WTC11 (cell line): ENCODE measurements at regions not wholly inside any gene's neighbourhood (a gene's known extent, or its start where the extent isn't known, plus 50 kb on each side); places are given as distances from the start of the nearest gene placed in this dataset.
A peak's percentile ranks its signal among the peaks of the same experiment; 100 is the strongest.

Experiments used
- ATAC-seq: fragments of 200-7000 bp; cut with Tn5 transposase; 2 replicates; pipeline ENCODE4 v1.10.0; 2021; ENCODE audit warnings: mild to moderate bottlenecking, moderate library complexity
- CTCF ChIA-PET: fragments of 300-600 bp; sonication (Branson Sonifier 250); formaldehyde crosslinking; loops from one replicate; lab custom pipeline; 2021; ENCODE audit warnings: antibody characterized with exemption; lab: Charles Lee
- POLR2A ChIA-PET: fragments of 350-600 bp; sonication (Branson Sonifier 250); formaldehyde crosslinking; loops from one replicate; lab custom pipeline; 2021; ENCODE audit warnings: antibody characterized with exemption; lab: Charles Lee
- DNase-seq: peaks from one replicate; pipeline ENCODE4 v3.0.0; 2021; ENCODE audit warnings: low spot score
- H3K27ac Mint-ChIP-seq: 2 replicates; pipeline ENCODE4 v1.8.0; 2021; ENCODE audit warnings: mixed read lengths
- H3K27me3 Mint-ChIP-seq: 2 replicates; pipeline ENCODE4 v1.8.0; 2021; ENCODE audit warnings: low read depth, mild to moderate bottlenecking, moderate library complexity, mixed read lengths
- H3K36me3 Mint-ChIP-seq: 2 replicates; pipeline ENCODE4 v1.8.0; 2021; ENCODE audit warnings: mixed read lengths
- H3K4me1 Mint-ChIP-seq: 2 replicates; pipeline ENCODE4 v1.8.0; 2022; ENCODE audit warnings: mixed read lengths
- H3K4me3 Mint-ChIP-seq: 2 replicates; pipeline ENCODE4 v1.8.0; 2021; ENCODE audit warnings: mild to moderate bottlenecking, moderate library complexity, mixed read lengths
- H3K9me3 Mint-ChIP-seq: 2 replicates; pipeline ENCODE4 v1.8.0; 2021; ENCODE audit warnings: mixed read lengths
- ARID4B ChIP-seq: sonication (generic); formaldehyde crosslinking; IDR thresholded peaks from 2 replicates; pipeline ENCODE4 v1.8.0; 2023; ENCODE audit warnings: missing genetic modification reagents, mild to moderate bottlenecking, borderline replicate concordance
- CDX4 ChIP-seq: fragments of 250-450 bp; sonication (Bioruptor Pico); IDR thresholded peaks from 2 replicates; pipeline ENCODE4 v1.9.0; 2021; ENCODE audit warnings: moderate library complexity, mild to moderate bottlenecking, inconsistent platforms, borderline replicate concordance
- E2F4 ChIP-seq: sonication (generic); formaldehyde crosslinking; IDR thresholded peaks from 2 replicates; pipeline ENCODE4 v1.8.1; 2022; ENCODE audit warnings: low read depth, mild to moderate bottlenecking, moderate library complexity, missing genetic modification reagents, borderline replicate concordance
- ELF4 ChIP-seq: sonication (generic); formaldehyde crosslinking; IDR thresholded peaks from 2 replicates; pipeline ENCODE4 v1.8.1; 2022; ENCODE audit warnings: low read depth, mild to moderate bottlenecking, moderate library complexity, missing genetic modification reagents
- EMX1 ChIP-seq: fragments of 250-450 bp; sonication (Bioruptor Pico); IDR thresholded peaks from 2 replicates; pipeline ENCODE4 v1.8.0; 2021; ENCODE audit warnings: mild to moderate bottlenecking
- ESRRA ChIP-seq: sonication (generic); formaldehyde crosslinking; IDR thresholded peaks from 2 replicates; pipeline ENCODE4 v1.8.1; 2022; ENCODE audit warnings: mild to moderate bottlenecking, missing genetic modification reagents, borderline replicate concordance
- ETV6 ChIP-seq: sonication (generic); formaldehyde crosslinking; IDR thresholded peaks from 2 replicates; pipeline ENCODE4 v1.8.1; 2022; ENCODE audit warnings: mild to moderate bottlenecking, missing genetic modification reagents
- FOXJ3 ChIP-seq: sonication (generic); formaldehyde crosslinking; IDR thresholded peaks from 2 replicates; pipeline ENCODE4 v1.9.0; 2021; ENCODE audit warnings: missing genetic modification reagents, mild to moderate bottlenecking, borderline replicate concordance
- FOXP4 ChIP-seq: sonication (generic); formaldehyde crosslinking; IDR thresholded peaks from 2 replicates; pipeline ENCODE4 v1.8.0; 2022; ENCODE audit warnings: mild to moderate bottlenecking, missing genetic modification reagents
- GRHL2 ChIP-seq: fragments of 250-450 bp; sonication (Bioruptor Pico); IDR thresholded peaks from 2 replicates; pipeline ENCODE4 v1.8.0; 2022; ENCODE audit warnings: mild to moderate bottlenecking, moderate library complexity; ENCODE audit not compliant: insufficient replicate concordance, severe bottlenecking
- HMGA2 ChIP-seq: fragments of 250-450 bp; sonication (Bioruptor Pico); IDR thresholded peaks from 2 replicates; pipeline ENCODE4 v1.4.0; 2021; ENCODE audit warnings: mild to moderate bottlenecking, moderate library complexity
- JAZF1 ChIP-seq: fragments of 250-450 bp; sonication (Bioruptor Pico); IDR thresholded peaks from 2 replicates; pipeline ENCODE4 v1.9.0; 2021; ENCODE audit warnings: moderate library complexity, mild to moderate bottlenecking, inconsistent platforms
- NFYB ChIP-seq: sonication (generic); formaldehyde crosslinking; conservative IDR thresholded peaks from 2 replicates; pipeline ENCODE4 v1.8.0; 2022; ENCODE audit warnings: low read depth, missing genetic modification reagents
- PRDM15 ChIP-seq: sonication (generic); formaldehyde crosslinking; IDR thresholded peaks from 2 replicates; pipeline ENCODE4 v1.8.0; 2022; ENCODE audit warnings: missing genetic modification reagents
- SOX15 ChIP-seq: fragments of 250-450 bp; sonication (Bioruptor Pico); IDR thresholded peaks from 2 replicates; pipeline ENCODE4 v1.9.0; 2021; ENCODE audit warnings: mild to moderate bottlenecking
- SP1 ChIP-seq: sonication (generic); formaldehyde crosslinking; conservative IDR thresholded peaks from 2 replicates; pipeline ENCODE4 v1.8.1; 2022; ENCODE audit warnings: missing genetic modification reagents
- TEAD4 ChIP-seq: sonication (generic); formaldehyde crosslinking; IDR thresholded peaks from 2 replicates; pipeline ENCODE4 v1.8.0; 2022; ENCODE audit warnings: mild to moderate bottlenecking, missing genetic modification reagents
- ZNF263 ChIP-seq: sonication (generic); formaldehyde crosslinking; IDR thresholded peaks from 2 replicates; pipeline ENCODE4 v1.8.1; 2022; ENCODE audit warnings: low read depth, mild to moderate bottlenecking, moderate library complexity, missing genetic modification reagents
- ZNF317 ChIP-seq: sonication (generic); formaldehyde crosslinking; IDR thresholded peaks from 2 replicates; pipeline ENCODE4 v1.8.1; 2023; ENCODE audit warnings: low read depth, mild to moderate bottlenecking, moderate library complexity, missing genetic modification reagents, borderline replicate concordance
- ZNF396 ChIP-seq: fragments of 250-450 bp; sonication (Bioruptor Pico); IDR thresholded peaks from 2 replicates; pipeline ENCODE4 v1.8.0; 2021; ENCODE audit warnings: mild to moderate bottlenecking, moderate library complexity, borderline replicate concordance
- ZNF423 ChIP-seq: fragments of 250-450 bp; sonication (Bioruptor Pico); IDR thresholded peaks from 2 replicates; pipeline ENCODE4 v2.1.2; 2022; ENCODE audit warnings: mild to moderate bottlenecking, moderate library complexity
- TF ChIP-seq, protein P1 (sequence below): fragments of 250-450 bp; sonication (Bioruptor Pico); IDR thresholded peaks from 2 replicates; pipeline ENCODE4 v2.1.2; 2022; ENCODE audit warnings: mild to moderate bottlenecking, moderate library complexity

DNA sequence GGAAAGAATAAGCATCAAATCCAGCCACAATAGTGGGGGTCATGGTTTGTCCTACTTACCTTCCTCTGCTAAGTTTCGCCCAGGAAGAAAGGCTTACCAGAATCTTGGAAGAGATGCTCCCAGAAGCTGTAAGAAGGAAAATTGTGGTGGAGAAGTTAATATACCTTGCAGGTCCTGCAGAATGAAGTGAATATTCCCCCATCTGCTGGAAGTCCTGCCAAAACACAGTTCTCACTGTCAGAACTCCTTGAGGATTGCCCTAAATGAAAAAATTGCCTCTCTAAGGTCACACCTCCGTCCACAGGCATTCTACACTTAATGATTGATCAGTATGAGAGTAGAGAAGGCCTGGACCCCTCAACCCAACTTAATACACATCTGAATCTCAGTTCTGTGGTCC lies 78.4 kb upstream of the RGS21 start:
- TF ChIP-seq PRDM15 (no peak), ESRRA (CRISPR knock-in tag) (no peak), FOXP4 (CRISPR knock-in tag) (no peak), GRHL2 (no peak), NFYB (CRISPR knock-in tag) (no peak), SOX15 (CRISPR knock-in tag) (no peak), ARID4B (CRISPR knock-in tag) (no peak), CDX4 (CRISPR knock-in tag) (no peak), HMGA2 (CRISPR knock-in tag) (no peak), ELF4 (no peak), EMX1 (no peak), SP1 (no peak)
- TF ChIP-seq, protein P1, sequence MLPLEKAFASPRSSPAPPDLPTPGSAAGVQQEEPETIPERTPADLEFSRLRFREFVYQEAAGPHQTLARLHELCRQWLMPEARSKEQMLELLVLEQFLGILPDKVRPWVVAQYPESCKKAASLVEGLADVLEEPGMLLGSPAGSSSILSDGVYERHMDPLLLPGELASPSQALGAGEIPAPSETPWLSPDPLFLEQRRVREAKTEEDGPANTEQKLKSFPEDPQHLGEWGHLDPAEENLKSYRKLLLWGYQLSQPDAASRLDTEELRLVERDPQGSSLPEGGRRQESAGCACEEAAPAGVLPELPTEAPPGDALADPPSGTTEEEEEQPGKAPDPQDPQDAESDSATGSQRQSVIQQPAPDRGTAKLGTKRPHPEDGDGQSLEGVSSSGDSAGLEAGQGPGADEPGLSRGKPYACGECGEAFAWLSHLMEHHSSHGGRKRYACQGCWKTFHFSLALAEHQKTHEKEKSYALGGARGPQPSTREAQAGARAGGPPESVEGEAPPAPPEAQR (CRISPR knock-in tag) = no peak
- POLR2A ChIA-PET = no interaction called here
- H3K27me3 Mint-ChIP-seq = no peaks in the 10 kb centered on the region
- peak; percentile 34; the same call in 1 of the 2 replicates for ATAC-seq
- no peak overlapping the region for H3K27ac Mint-ChIP-seq
- peaks cover 6% of the 10 kb centered on the region for H3K9me3 Mint-ChIP-seq
- no peak for DNase-seq
- H3K4me3 Mint-ChIP-seq = no peak overlapping the region
- no peaks in the 10 kb centered on the region for H3K4me1 Mint-ChIP-seq
- CTCF ChIA-PET = no interaction called here
- H3K36me3 Mint-ChIP-seq = peaks cover 3% of the 10 kb centered on the region

- no peak overlapping the region for H3K4me3 Mint-ChIP-seq
- no peak for DNase-seq
- CTCF ChIA-PET = no interaction called here
- no peak overlapping the region for H3K27ac Mint-ChIP-seq
- no peaks in the 10 kb centered on the region for H3K27me3 Mint-ChIP-seq
- no peak for ATAC-seq
- peaks cover 16% of the 10 kb centered on the region for H3K36me3 Mint-ChIP-seq
- peaks cover 32% of the 10 kb centered on the region for H3K9me3 Mint-ChIP-seq
- no peaks in the 10 kb centered on the region for H3K4me1 Mint-ChIP-seq
- POLR2A ChIA-PET = no interaction called here
- TF ChIP-seq ZNF317 (CRISPR knock-in tag) (no peak), ZNF263 (CRISPR knock-in tag) (no peak), FOXJ3 (no peak), TEAD4 (CRISPR knock-in tag) (no peak), E2F4 (CRISPR knock-in tag) (no peak), ZNF423 (CRISPR knock-in tag) (no peak), JAZF1 (CRISPR knock-in tag) (no peak), ETV6 (no peak), ZNF396 (CRISPR knock-in tag) (no peak)
Observed at GRCh38 chr1:192243721-192244120, 73.1 kb upstream of the RGS21 start.
